Body of pancreas (tissue), 4 donors: ENCODE measurements at regions not wholly inside any gene's neighbourhood (a gene's known extent, or its start where the extent isn't known, plus 50 kb on each side); places are given as distances from the start of the nearest gene placed in this dataset.

ENCODE experiments used
- CTCF ChIP-seq, 7 experiments: fragments of 450-650 bp in 4 of 7; fragments of 200-600 bp in 3 of 7; sonication (generic) in 3 of 7; IDR thresholded peaks; one replicate each; pipeline ENCODE4 v1.5.1; 2016 to 2019; ENCODE audit warnings: antibody characterized with exemption in 7 of 7
- POLR2A ChIP-seq, 3 donors: fragments of 450-650 bp; IDR thresholded peaks; one replicate each; pipeline ENCODE4 v1.6.1; 2016; ENCODE audit warnings: antibody characterized with exemption in 3 of 3, mild to moderate bottlenecking in 2 of 3

DNA sequence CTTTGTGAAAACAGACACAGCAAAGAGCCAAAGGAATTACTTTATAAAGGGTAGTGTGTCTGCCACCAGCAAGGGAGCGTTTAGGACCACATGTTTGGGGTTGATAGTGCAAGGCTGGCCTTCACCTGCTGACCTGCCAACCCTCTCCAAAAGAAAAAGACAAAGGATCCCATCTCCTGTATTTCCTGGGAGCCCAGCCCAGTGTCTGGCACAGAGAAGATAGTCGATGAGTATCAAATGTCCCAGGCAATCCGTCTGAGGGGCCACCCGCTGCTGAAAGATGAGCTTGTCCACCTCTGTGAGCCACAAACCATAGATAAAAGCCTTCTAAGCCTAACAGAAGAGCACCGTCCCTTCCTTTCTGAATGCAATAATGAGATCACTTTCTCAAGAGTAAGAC, 154.8 kb upstream of the CTNNB1 start:
- TF ChIP-seq CTCF (IDR thresholded peaks at IDR 0.05) (no peak), POLR2A (IDR thresholded peaks at IDR 0.05) (no peak)
